ENCODE measurements at regions not wholly inside any gene's neighbourhood (a gene's known extent, or its start where the extent isn't known, plus 50 kb on each side); places are given as distances from the start of the nearest gene placed in this dataset.
"Not testable (repeated sequence)": the region's sequence is repeated elsewhere in the genome, so short reads cannot be mapped to it uniquely, and the experiment has no call there.

DNA sequence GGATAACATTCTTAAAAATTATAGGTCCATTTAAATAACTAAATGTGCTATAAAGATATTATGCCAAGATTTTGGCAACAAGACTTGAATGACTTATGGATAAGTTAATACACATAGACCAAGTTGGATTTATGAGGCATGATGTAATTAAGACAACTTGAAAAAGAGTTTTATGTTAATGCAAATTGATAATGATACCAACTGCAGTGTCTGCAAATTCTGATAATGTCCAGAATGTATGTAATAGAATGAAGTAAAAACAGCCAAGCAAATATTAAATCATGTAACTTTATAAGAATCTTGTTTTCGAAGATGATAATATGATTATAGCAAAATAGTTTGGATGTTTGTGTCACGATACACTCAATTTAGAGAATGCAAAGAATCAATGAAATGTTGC is 868.3 kb downstream of the DNAJB9 start:
- Histone ChIP-seq H3K9me2 (ENCODE audit: insufficient read depth) (no peaks in the 10 kb centered on the region), H3K4me2 (ENCODE audit: unreplicated experiment) (no peak overlapping the region), H4K20me1 (ENCODE audit: insufficient read depth) (no peaks in the 10 kb centered on the region), H3K27me3 (replicated peaks; ENCODE audit: insufficient read depth) (no peaks in the 10 kb centered on the region), H3F3A (ENCODE audit: insufficient read depth) (no peaks in the 10 kb centered on the region), H2AFZ (no peak overlapping the region), H3K79me2 (ENCODE audit: insufficient read depth) (no peaks in the 10 kb centered on the region), H3K4me3 (no peak overlapping the region), H3K27ac (no peak overlapping the region), H3K9ac (no peak overlapping the region), H3K4me1 (ENCODE audit: insufficient read depth) (no peaks in the 10 kb centered on the region), H3K36me3 (ENCODE audit: low read depth) (no peaks in the 10 kb centered on the region), H3K9me3 (ENCODE audit: low read depth) (no peaks in the 10 kb centered on the region)
- TF ChIP-seq EZH2 (IDR thresholded peaks at IDR 0.05; ENCODE audit: insufficient read depth, poor library complexity, severe bottlenecking) (no peak), EZH2phosphoT487 (IDR thresholded peaks at IDR 0.05; ENCODE audit: insufficient read depth, low read depth) (no peak)
- in situ Hi-C loops (cut with MboI): no loop called here
- no peak for DNase-seq
- 4% methylated on average over 2 of the region's 2 CpGs for WGBS, 2 experiments (ENCODE audit: low coverage in 1 of 2, low lambda C conversion rate in 2 of 2, missing lambda C conversion rate in 2 of 2)

DNA sequence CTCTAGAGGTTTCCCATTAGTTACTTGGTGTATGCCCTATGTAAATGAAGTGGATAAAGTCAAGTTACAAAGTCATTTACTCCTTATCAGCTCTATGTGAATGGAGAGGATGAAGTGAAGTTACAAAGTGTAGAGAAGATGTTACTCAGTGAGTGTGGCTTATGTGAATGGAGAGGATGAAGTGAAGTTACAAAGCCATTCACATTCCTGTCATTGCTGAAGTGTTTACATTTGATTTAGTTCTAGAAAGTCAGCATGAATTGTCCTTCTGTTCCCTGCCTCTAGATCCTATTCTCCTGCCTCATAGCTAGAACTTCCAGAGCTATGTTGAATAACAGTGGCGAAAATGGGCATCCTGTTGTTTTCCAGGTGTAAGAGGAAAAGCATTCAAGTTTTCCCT is 880.1 kb downstream of the DNAJB9 start:
- Histone ChIP-seq H3F3A (ENCODE audit: insufficient read depth) (no peaks in the 10 kb centered on the region), H3K9me2 (ENCODE audit: insufficient read depth) (no peaks in the 10 kb centered on the region), H3K4me1 (ENCODE audit: insufficient read depth) (no peaks in the 10 kb centered on the region), H3K27ac (no peak overlapping the region), H4K20me1 (ENCODE audit: insufficient read depth) (no peaks in the 10 kb centered on the region), H2AFZ (no peak overlapping the region), H3K36me3 (ENCODE audit: low read depth) (no peaks in the 10 kb centered on the region), H3K9ac (no peak overlapping the region), H3K9me3 (ENCODE audit: low read depth) (no peaks in the 10 kb centered on the region), H3K4me2 (ENCODE audit: unreplicated experiment) (no peak overlapping the region), H3K27me3 (replicated peaks; ENCODE audit: insufficient read depth) (no peaks in the 10 kb centered on the region), H3K4me3 (no peak overlapping the region), H3K79me2 (ENCODE audit: insufficient read depth) (no peaks in the 10 kb centered on the region)
- no peak for TF ChIP-seq EZH2 (IDR thresholded peaks at IDR 0.05; ENCODE audit: insufficient read depth, poor library complexity, severe bottlenecking)
- TF ChIP-seq EZH2phosphoT487 (IDR thresholded peaks at IDR 0.05; ENCODE audit: insufficient read depth, low read depth): no peak
- in situ Hi-C loops (cut with MboI): no loop called here
- WGBS, 2 experiments (ENCODE audit: low coverage in 1 of 2, low lambda C conversion rate in 2 of 2, missing lambda C conversion rate in 2 of 2): 0 to 6% methylated on average over 1 of the region's 1 CpG
- DNase-seq: no peak

DNA sequence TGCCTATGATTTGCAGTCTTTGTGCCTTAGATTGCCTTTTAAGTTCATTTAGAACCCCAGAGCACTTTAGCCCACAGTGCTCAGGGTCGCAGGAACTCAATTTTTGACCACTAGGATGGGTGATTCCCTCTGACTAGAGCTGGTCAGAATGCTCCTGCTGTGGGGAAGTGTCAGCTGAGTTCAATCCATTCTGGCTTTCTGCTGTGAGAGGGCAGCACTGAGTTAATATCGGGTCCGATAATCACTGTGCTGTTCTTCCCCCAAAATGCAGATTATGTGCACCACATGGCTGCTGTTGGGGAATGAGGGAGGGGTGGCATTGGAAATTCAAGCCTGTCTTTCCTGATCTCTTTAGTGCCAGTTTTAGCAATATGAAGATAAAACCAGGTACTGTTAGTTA is 886.4 kb downstream of the DNAJB9 start:
- in situ Hi-C loops (cut with MboI): no loop called here
- no peak overlapping the region for H2AFZ ChIP-seq
- no peak overlapping the region for H3K4me3 ChIP-seq
- no peaks in the 10 kb centered on the region for H3K36me3 ChIP-seq (ENCODE audit: low read depth)
- no peaks in the 10 kb centered on the region for H3K27me3 ChIP-seq (replicated peaks; ENCODE audit: insufficient read depth)
- H3K4me2 ChIP-seq (ENCODE audit: unreplicated experiment): no peak overlapping the region
- H3F3A ChIP-seq (ENCODE audit: insufficient read depth): no peaks in the 10 kb centered on the region
- TF ChIP-seq EZH2 (IDR thresholded peaks at IDR 0.05; ENCODE audit: insufficient read depth, poor library complexity, severe bottlenecking) (no peak), EZH2phosphoT487 (IDR thresholded peaks at IDR 0.05; ENCODE audit: insufficient read depth, low read depth) (no peak)
- no peaks in the 10 kb centered on the region for H3K79me2 ChIP-seq (ENCODE audit: insufficient read depth)
- no peak overlapping the region for H3K27ac ChIP-seq
- no peak for DNase-seq
- H3K9ac ChIP-seq: no peak overlapping the region
- no peaks in the 10 kb centered on the region for H4K20me1 ChIP-seq (ENCODE audit: insufficient read depth)
- 39 to 42% methylated on average over 3 of the region's 3 CpGs for WGBS, 2 experiments (ENCODE audit: low coverage in 1 of 2, low lambda C conversion rate in 2 of 2, missing lambda C conversion rate in 2 of 2)
- no peaks in the 10 kb centered on the region for H3K4me1 ChIP-seq (ENCODE audit: insufficient read depth)
- H3K9me2 ChIP-seq (ENCODE audit: insufficient read depth): no peaks in the 10 kb centered on the region
- no peaks in the 10 kb centered on the region for H3K9me3 ChIP-seq (ENCODE audit: low read depth)

DNA sequence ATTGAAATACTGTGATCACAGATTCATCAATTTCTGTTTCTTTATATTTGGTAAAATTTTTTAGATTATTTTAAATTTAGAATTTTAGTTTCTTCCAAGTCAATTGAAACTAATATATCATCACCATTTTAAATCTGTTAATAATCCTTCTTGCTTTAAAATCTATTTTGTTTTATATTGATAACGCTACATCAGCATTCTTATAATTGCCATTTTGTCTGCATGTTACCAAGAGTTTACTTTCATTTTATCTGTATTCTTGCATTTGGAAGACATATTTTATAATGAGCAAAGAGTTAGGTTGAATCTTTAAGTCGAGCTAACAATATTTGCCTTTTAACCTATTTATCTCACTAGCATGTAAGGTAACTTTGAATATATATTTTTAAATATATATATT is 890.6 kb downstream of the DNAJB9 start:
- H3K4me2 ChIP-seq (ENCODE audit: unreplicated experiment): no peak overlapping the region
- H3K9ac ChIP-seq: no peak overlapping the region
- TF ChIP-seq EZH2 (IDR thresholded peaks at IDR 0.05; ENCODE audit: insufficient read depth, poor library complexity, severe bottlenecking): no peak
- no peak for TF ChIP-seq EZH2phosphoT487 (IDR thresholded peaks at IDR 0.05; ENCODE audit: insufficient read depth, low read depth)
- no peaks in the 10 kb centered on the region for H3K4me1 ChIP-seq (ENCODE audit: insufficient read depth)
- no peak overlapping the region for H3K4me3 ChIP-seq
- no peak for DNase-seq
- WGBS, 2 experiments (ENCODE audit: low coverage in 1 of 2, low lambda C conversion rate in 2 of 2, missing lambda C conversion rate in 2 of 2): 8 to 12% methylated on average over 2 of the region's 2 CpGs
- H3K9me2 ChIP-seq (ENCODE audit: insufficient read depth): no peaks in the 10 kb centered on the region
- H3K79me2 ChIP-seq (ENCODE audit: insufficient read depth): no peaks in the 10 kb centered on the region
- in situ Hi-C loops (cut with MboI): no loop called here
- no peak overlapping the region for H3K27ac ChIP-seq
- no peaks in the 10 kb centered on the region for H3K36me3 ChIP-seq (ENCODE audit: low read depth)
- H4K20me1 ChIP-seq (ENCODE audit: insufficient read depth): no peaks in the 10 kb centered on the region
- no peak overlapping the region for H2AFZ ChIP-seq
- no peaks in the 10 kb centered on the region for H3K9me3 ChIP-seq (ENCODE audit: low read depth)
- H3F3A ChIP-seq (ENCODE audit: insufficient read depth): no peaks in the 10 kb centered on the region
- H3K27me3 ChIP-seq (replicated peaks; ENCODE audit: insufficient read depth): no peaks in the 10 kb centered on the region

DNA sequence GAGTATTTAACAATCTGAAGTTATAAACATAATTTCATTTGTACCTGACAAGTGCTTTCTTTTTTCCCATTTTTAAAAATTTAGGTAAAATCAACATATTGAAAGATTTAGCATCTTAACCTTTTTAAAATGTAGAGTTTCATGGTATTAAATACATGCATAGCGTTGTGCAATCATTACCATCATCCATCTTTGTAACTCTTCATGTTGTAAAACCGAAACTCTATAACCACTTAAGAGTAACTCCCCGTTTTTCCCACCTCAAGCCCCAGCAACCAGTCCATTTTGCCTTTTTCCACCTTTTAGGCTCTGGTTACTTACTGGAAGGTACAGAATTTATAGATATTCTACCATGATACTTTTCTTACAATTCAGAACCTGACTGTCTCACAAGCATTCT is 892.5 kb downstream of the DNAJB9 start:
- Histone ChIP-seq H3K9me2 (ENCODE audit: insufficient read depth) (no peaks in the 10 kb centered on the region), H4K20me1 (ENCODE audit: insufficient read depth) (no peaks in the 10 kb centered on the region), H2AFZ (no peak overlapping the region), H3K4me3 (no peak overlapping the region), H3K4me2 (ENCODE audit: unreplicated experiment) (no peak overlapping the region), H3K9me3 (ENCODE audit: low read depth) (no peaks in the 10 kb centered on the region), H3K9ac (no peak overlapping the region), H3K4me1 (ENCODE audit: insufficient read depth) (no peaks in the 10 kb centered on the region), H3K27me3 (replicated peaks; ENCODE audit: insufficient read depth) (no peaks in the 10 kb centered on the region), H3K27ac (no peak overlapping the region), H3F3A (ENCODE audit: insufficient read depth) (no peaks in the 10 kb centered on the region), H3K36me3 (ENCODE audit: low read depth) (no peaks in the 10 kb centered on the region), H3K79me2 (ENCODE audit: insufficient read depth) (no peaks in the 10 kb centered on the region)
- in situ Hi-C loops (cut with MboI): no loop called here
- WGBS, 2 experiments (ENCODE audit: low coverage in 1 of 2, low lambda C conversion rate in 2 of 2, missing lambda C conversion rate in 2 of 2): 7 to 11% methylated on average over 3 of the region's 3 CpGs
- no peak for TF ChIP-seq EZH2 (IDR thresholded peaks at IDR 0.05; ENCODE audit: insufficient read depth, poor library complexity, severe bottlenecking)
- TF ChIP-seq EZH2phosphoT487 (IDR thresholded peaks at IDR 0.05; ENCODE audit: insufficient read depth, low read depth): no peak
- no peak for DNase-seq

DNA sequence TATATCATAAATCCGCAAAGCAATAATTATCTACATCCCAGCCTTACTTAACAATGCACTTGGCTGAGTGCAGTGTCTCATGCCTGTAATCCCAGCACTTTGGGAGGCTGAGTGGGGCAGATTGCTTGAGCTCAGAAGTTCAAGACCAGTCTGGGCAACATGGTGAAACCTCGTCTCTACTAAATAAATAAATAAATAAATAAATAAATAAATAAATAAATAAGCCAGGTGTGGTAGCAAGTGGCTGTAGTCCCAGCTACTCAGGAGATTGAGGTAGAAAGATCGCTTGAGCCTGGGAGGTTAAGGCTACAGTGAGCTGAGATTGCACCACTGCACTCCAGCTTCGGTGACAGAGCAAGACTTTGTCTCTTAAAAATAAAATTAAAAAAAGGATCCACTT is 898.1 kb downstream of the DNAJB9 start:
- H3K79me2 ChIP-seq (ENCODE audit: insufficient read depth); H4K20me1 ChIP-seq (ENCODE audit: insufficient read depth); in situ Hi-C loops (cut with MboI); H3K4me2 ChIP-seq (ENCODE audit: unreplicated experiment); H3F3A ChIP-seq (ENCODE audit: insufficient read depth); H3K27ac ChIP-seq; H3K4me3 ChIP-seq; H3K9ac ChIP-seq; H3K36me3 ChIP-seq (ENCODE audit: low read depth); H3K9me3 ChIP-seq (ENCODE audit: low read depth); H3K9me2 ChIP-seq (ENCODE audit: insufficient read depth); H2AFZ ChIP-seq; H3K27me3 ChIP-seq (replicated peaks; ENCODE audit: insufficient read depth); H3K4me1 ChIP-seq (ENCODE audit: insufficient read depth); DNase-seq: not testable (repeated sequence)
- WGBS, 2 experiments (ENCODE audit: low coverage in 1 of 2, low lambda C conversion rate in 2 of 2, missing lambda C conversion rate in 2 of 2): 30 to 33% methylated on average over 4 of the region's 4 CpGs
